Tibial artery (tissue), 4 donors: ENCODE measurements at regions not wholly inside any gene's neighbourhood (a gene's known extent, or its start where the extent isn't known, plus 50 kb on each side); places are given as distances from the start of the nearest gene placed in this dataset.

ENCODE experiments used
- DNase-seq, 2 donors: peaks; one replicate each; pipeline ENCODE4 v3.0.0-alpha.2; 2019
- H3K27ac ChIP-seq, 2 donors: fragments of 200-600 bp; sonication (generic) in 1 of 2; 1 replicate in 1 of 2; 2 replicates in 1 of 2; pipeline ENCODE4 v1.5.1; 2018 to 2019; ENCODE audit warnings: mild to moderate bottlenecking in 1 of 2
- H3K27me3 ChIP-seq, 2 donors: fragments of 200-600 bp; sonication (generic) in 1 of 2; one replicate each; pipeline versions ENCODE4 v1.5.1 to v1.6.0; 2016 to 2019
- H3K36me3 ChIP-seq, 3 donors: fragments of 200-600 bp; sonication (generic) in 2 of 3; one replicate each; pipeline ENCODE4 v1.5.1; 2016 to 2019; ENCODE audit warnings: mild to moderate bottlenecking in 2 of 3
- H3K4me1 ChIP-seq, 4 donors: fragments of 200-600 bp; sonication (generic) in 2 of 4; 1 replicate in 3 of 4; 2 replicates in 1 of 4; pipeline ENCODE4 v1.5.1; 2016 to 2019
- H3K4me3 ChIP-seq, 2 donors: fragments of 200-600 bp; sonication (generic) in 1 of 2; 1 replicate in 1 of 2; 2 replicates in 1 of 2; pipeline ENCODE4 v1.5.1; 2018 to 2019; ENCODE audit warnings: mild to moderate bottlenecking in 2 of 2
- H3K9me3 ChIP-seq, 3 donors: fragments of 200-600 bp; sonication (generic) in 1 of 3; one replicate each; pipeline ENCODE4 v1.5.1; 2016 to 2019
- CTCF ChIP-seq, 2 experiments: fragments of 200-600 bp in 1 of 2; fragments of 450-650 bp in 1 of 2; IDR thresholded peaks; one replicate each; pipeline ENCODE4 v1.5.1; 2017 to 2019; ENCODE audit warnings: antibody characterized with exemption in 2 of 2, mild to moderate bottlenecking in 1 of 2, moderate library complexity in 1 of 2
- intact Hi-C: fragments of 100-400 bp; cut with DNase I; formaldehyde crosslinking; loops from one replicate; pipeline ENCODE4 v1.15.0; 2023; ENCODE audit warnings: low total_unique reads

- no peak for TF ChIP-seq CTCF (IDR thresholded peaks at IDR 0.05)
- Histone ChIP-seq H3K36me3 (no peaks in the 10 kb centered on the region), H3K27ac (no peak overlapping the region), H3K4me3 (no peak overlapping the region), H3K4me1 (no peaks in the 10 kb centered on the region), H3K9me3 (no peaks in the 10 kb centered on the region), H3K27me3 (no peaks in the 10 kb centered on the region)
- no peak for DNase-seq
- intact Hi-C loops: no loop called here
Observed at GRCh38 chr1:208397286-208397685, 153.1 kb upstream of the PLXNA2 start.

GRCh38 chr1:208405014-208405413 is 160.8 kb upstream of the PLXNA2 start:
- no peaks in the 10 kb centered on the region for H3K36me3 ChIP-seq
- H3K9me3 ChIP-seq: peaks cover 0 to 6% (median 0%) of the 10 kb centered on the region in 3 donors
- H3K4me3 ChIP-seq: no peak overlapping the region
- H3K4me1 ChIP-seq: no peaks in the 10 kb centered on the region
- H3K27ac ChIP-seq: no peak overlapping the region
- no peak for DNase-seq
- no peak for TF ChIP-seq CTCF (IDR thresholded peaks at IDR 0.05)
- intact Hi-C loops: no loop called here
- no peaks in the 10 kb centered on the region for H3K27me3 ChIP-seq

GRCh38 chr1:208409176-208409575 is 165.0 kb upstream of the PLXNA2 start:
- Histone ChIP-seq H3K9me3 (peaks cover 0 to 6% (median 0%) of the 10 kb centered on the region in 3 donors), H3K4me3 (no peak overlapping the region), H3K4me1 (no peaks in the 10 kb centered on the region), H3K27ac (no peak overlapping the region), H3K36me3 (no peaks in the 10 kb centered on the region), H3K27me3 (no peaks in the 10 kb centered on the region)
- no peak for DNase-seq
- TF ChIP-seq CTCF (IDR thresholded peaks at IDR 0.05): no peak
- intact Hi-C loops: no loop called here

- H3K9me3 ChIP-seq: no peaks in the 10 kb centered on the region
- H3K4me1 ChIP-seq: no peaks in the 10 kb centered on the region
- no peak overlapping the region for H3K27ac ChIP-seq
- intact Hi-C loops: no loop called here
- H3K36me3 ChIP-seq: no peaks in the 10 kb centered on the region
- no peaks in the 10 kb centered on the region for H3K27me3 ChIP-seq
- TF ChIP-seq CTCF (IDR thresholded peaks at IDR 0.05): no peak
- DNase-seq: no peak
- no peak overlapping the region for H3K4me3 ChIP-seq
Observed at GRCh38 chr1:208410409-208410808, 166.2 kb upstream of the PLXNA2 start.

GRCh38 chr1:208413006-208413405 is 168.8 kb upstream of the PLXNA2 start:
- no peak overlapping the region for H3K4me3 ChIP-seq
- no peaks in the 10 kb centered on the region for H3K4me1 ChIP-seq
- intact Hi-C loops: no loop called here
- no peaks in the 10 kb centered on the region for H3K27me3 ChIP-seq
- H3K27ac ChIP-seq: no peak overlapping the region
- no peak for TF ChIP-seq CTCF (IDR thresholded peaks at IDR 0.05)
- DNase-seq: no peak
- H3K36me3 ChIP-seq: no peaks in the 10 kb centered on the region
- no peaks in the 10 kb centered on the region for H3K9me3 ChIP-seq

GRCh38 chr1:208418667-208419066 is 174.5 kb upstream of the PLXNA2 start:
- Histone ChIP-seq H3K4me3 (no peak overlapping the region), H3K27ac (no peak overlapping the region), H3K36me3 (no peaks in the 10 kb centered on the region), H3K27me3 (no peaks in the 10 kb centered on the region), H3K9me3 (no peaks in the 10 kb centered on the region), H3K4me1 (no peaks in the 10 kb centered on the region)
- no peak for TF ChIP-seq CTCF (IDR thresholded peaks at IDR 0.05)
- DNase-seq: no peak
- intact Hi-C loops: no loop called here
